ENCODE measurements at regions not wholly inside any gene's neighbourhood (a gene's known extent, or its start where the extent isn't known, plus 50 kb on each side); places are given as distances from the start of the nearest gene placed in this dataset.

DNA sequence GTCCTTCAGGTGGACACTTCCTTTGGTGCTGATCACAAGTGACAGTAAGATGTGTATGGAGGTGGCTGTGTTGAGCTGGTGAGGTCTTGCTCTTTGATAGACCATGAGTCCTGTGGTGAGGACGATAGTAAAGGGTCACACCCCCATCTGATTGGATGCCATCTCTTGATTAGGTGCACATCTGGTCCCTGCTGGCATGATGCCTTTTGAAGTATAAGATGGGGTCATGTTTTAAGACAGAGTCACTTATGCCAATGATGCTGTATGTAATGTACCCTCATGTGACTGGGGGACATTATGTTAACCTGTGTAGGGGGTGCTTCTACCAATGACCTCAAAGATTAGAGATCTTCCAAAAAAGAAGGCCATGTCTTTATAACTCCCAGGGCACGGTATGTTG lies 644.6 kb downstream of the ACTR3B start (continued):
- TF ChIP-seq, protein P1, sequence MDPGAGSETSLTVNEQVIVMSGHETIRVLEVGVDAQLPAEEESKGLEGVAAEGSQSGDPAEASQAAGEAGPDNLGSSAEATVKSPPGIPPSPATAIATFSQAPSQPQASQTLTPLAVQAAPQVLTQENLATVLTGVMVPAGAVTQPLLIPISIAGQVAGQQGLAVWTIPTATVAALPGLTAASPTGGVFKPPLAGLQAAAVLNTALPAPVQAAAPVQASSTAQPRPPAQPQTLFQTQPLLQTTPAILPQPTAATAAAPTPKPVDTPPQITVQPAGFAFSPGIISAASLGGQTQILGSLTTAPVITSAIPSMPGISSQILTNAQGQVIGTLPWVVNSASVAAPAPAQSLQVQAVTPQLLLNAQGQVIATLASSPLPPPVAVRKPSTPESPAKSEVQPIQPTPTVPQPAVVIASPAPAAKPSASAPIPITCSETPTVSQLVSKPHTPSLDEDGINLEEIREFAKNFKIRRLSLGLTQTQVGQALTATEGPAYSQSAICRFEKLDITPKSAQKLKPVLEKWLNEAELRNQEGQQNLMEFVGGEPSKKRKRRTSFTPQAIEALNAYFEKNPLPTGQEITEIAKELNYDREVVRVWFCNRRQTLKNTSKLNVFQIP (CRISPR knock-in tag; IDR thresholded peaks at IDR 0.05; ENCODE audit: borderline replicate concordance, low read depth): no peak
- no peak for TF ChIP-seq CSDC2 (CRISPR knock-in tag; IDR thresholded peaks at IDR 0.05)
- TF ChIP-seq ZNF70 (CRISPR knock-in tag; IDR thresholded peaks at IDR 0.05): no peak
- TF ChIP-seq SNAI2 (CRISPR knock-in tag; IDR thresholded peaks at IDR 0.05): no peak
- TF ChIP-seq, protein P2, sequence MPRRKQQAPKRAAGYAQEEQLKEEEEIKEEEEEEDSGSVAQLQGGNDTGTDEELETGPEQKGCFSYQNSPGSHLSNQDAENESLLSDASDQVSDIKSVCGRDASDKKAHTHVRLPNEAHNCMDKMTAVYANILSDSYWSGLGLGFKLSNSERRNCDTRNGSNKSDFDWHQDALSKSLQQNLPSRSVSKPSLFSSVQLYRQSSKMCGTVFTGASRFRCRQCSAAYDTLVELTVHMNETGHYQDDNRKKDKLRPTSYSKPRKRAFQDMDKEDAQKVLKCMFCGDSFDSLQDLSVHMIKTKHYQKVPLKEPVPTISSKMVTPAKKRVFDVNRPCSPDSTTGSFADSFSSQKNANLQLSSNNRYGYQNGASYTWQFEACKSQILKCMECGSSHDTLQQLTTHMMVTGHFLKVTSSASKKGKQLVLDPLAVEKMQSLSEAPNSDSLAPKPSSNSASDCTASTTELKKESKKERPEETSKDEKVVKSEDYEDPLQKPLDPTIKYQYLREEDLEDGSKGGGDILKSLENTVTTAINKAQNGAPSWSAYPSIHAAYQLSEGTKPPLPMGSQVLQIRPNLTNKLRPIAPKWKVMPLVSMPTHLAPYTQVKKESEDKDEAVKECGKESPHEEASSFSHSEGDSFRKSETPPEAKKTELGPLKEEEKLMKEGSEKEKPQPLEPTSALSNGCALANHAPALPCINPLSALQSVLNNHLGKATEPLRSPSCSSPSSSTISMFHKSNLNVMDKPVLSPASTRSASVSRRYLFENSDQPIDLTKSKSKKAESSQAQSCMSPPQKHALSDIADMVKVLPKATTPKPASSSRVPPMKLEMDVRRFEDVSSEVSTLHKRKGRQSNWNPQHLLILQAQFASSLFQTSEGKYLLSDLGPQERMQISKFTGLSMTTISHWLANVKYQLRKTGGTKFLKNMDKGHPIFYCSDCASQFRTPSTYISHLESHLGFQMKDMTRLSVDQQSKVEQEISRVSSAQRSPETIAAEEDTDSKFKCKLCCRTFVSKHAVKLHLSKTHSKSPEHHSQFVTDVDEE (CRISPR knock-in tag; IDR thresholded peaks at IDR 0.05): no peak
- TF ChIP-seq ZNF8 (CRISPR knock-in tag; IDR thresholded peaks at IDR 0.05): no peak

DNA sequence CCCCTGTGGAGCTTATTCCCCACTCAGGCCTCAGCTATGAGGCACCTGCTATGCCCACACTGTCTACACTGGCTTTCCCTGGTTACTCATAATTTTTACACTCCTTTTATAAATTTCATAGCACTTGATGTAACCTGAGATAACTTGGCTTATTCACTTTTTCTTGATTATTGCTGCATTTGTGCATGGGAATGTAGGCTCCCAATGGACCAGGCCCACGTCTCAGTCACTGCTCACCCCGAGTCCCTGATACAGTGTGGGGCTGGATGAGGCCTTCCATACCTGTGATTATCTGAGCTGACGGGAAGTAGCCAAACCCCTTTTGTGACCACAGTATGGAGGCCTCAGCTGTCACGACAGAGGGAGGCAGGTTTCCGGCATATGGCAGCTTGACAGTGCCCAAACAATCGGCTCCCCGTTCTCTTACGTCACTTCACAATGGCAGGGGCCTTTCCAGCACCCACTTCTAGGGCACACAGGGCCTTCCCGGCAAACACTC lies 645.3 kb downstream of the ACTR3B start:
- no peak for TF ChIP-seq BACH2 (CRISPR knock-in tag; IDR thresholded peaks at IDR 0.05; ENCODE audit: borderline replicate concordance)
- TF ChIP-seq, protein P2 (CRISPR knock-in tag; IDR thresholded peaks at IDR 0.05): no peak
- no peak for TF ChIP-seq CSDC2 (CRISPR knock-in tag; IDR thresholded peaks at IDR 0.05)
- TF ChIP-seq, protein P3, sequence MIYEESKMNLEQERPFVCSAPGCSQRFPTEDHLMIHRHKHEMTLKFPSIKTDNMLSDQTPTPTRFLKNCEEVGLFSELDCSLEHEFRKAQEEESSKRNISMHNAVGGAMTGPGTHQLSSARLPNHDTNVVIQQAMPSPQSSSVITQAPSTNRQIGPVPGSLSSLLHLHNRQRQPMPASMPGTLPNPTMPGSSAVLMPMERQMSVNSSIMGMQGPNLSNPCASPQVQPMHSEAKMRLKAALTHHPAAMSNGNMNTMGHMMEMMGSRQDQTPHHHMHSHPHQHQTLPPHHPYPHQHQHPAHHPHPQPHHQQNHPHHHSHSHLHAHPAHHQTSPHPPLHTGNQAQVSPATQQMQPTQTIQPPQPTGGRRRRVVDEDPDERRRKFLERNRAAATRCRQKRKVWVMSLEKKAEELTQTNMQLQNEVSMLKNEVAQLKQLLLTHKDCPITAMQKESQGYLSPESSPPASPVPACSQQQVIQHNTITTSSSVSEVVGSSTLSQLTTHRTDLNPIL (CRISPR knock-in tag; IDR thresholded peaks at IDR 0.05; ENCODE audit: low read depth): no peak
- TF ChIP-seq, protein P1 (CRISPR knock-in tag; IDR thresholded peaks at IDR 0.05; ENCODE audit: borderline replicate concordance, low read depth): no peak
- no peak for TF ChIP-seq TCF4 (CRISPR knock-in tag; IDR thresholded peaks at IDR 0.05; ENCODE audit: borderline replicate concordance)
- TF ChIP-seq ESRRG (CRISPR knock-in tag; IDR thresholded peaks at IDR 0.05): no peak
- no peak for TF ChIP-seq RARB (CRISPR knock-in tag; IDR thresholded peaks at IDR 0.05)
- TF ChIP-seq, protein P4, sequence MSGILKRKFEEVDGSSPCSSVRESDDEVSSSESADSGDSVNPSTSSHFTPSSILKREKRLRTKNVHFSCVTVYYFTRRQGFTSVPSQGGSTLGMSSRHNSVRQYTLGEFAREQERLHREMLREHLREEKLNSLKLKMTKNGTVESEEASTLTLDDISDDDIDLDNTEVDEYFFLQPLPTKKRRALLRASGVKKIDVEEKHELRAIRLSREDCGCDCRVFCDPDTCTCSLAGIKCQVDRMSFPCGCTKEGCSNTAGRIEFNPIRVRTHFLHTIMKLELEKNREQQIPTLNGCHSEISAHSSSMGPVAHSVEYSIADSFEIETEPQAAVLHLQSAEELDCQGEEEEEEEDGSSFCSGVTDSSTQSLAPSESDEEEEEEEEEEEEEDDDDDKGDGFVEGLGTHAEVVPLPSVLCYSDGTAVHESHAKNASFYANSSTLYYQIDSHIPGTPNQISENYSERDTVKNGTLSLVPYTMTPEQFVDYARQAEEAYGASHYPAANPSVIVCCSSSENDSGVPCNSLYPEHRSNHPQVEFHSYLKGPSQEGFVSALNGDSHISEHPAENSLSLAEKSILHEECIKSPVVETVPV (CRISPR knock-in tag; IDR thresholded peaks at IDR 0.05): no peak
- no peak for TF ChIP-seq OSR1 (CRISPR knock-in tag; IDR thresholded peaks at IDR 0.05)
- TF ChIP-seq, protein P5, sequence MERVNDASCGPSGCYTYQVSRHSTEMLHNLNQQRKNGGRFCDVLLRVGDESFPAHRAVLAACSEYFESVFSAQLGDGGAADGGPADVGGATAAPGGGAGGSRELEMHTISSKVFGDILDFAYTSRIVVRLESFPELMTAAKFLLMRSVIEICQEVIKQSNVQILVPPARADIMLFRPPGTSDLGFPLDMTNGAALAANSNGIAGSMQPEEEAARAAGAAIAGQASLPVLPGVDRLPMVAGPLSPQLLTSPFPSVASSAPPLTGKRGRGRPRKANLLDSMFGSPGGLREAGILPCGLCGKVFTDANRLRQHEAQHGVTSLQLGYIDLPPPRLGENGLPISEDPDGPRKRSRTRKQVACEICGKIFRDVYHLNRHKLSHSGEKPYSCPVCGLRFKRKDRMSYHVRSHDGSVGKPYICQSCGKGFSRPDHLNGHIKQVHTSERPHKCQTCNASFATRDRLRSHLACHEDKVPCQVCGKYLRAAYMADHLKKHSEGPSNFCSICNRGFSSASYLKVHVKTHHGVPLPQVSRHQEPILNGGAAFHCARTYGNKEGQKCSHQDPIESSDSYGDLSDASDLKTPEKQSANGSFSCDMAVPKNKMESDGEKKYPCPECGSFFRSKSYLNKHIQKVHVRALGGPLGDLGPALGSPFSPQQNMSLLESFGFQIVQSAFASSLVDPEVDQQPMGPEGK (CRISPR knock-in tag; IDR thresholded peaks at IDR 0.05; ENCODE audit: borderline replicate concordance): no peak
- TF ChIP-seq GLIS3 (CRISPR knock-in tag; IDR thresholded peaks at IDR 0.05): no peak
- no peak for TF ChIP-seq ZFP30 (CRISPR knock-in tag; IDR thresholded peaks at IDR 0.05)
- TF ChIP-seq ARNTL (CRISPR knock-in tag; IDR thresholded peaks at IDR 0.05; ENCODE audit: borderline replicate concordance, low read depth): no peak
- TF ChIP-seq ZNF565 (CRISPR knock-in tag; conservative IDR thresholded peaks at IDR 0.05; ENCODE audit: low read depth): no peak
- TF ChIP-seq ZC3H10 (CRISPR knock-in tag; IDR thresholded peaks at IDR 0.05): no peak
- no peak for ATAC-seq

All from SK-N-SH treated with all-trans-retinoic acid at 6 μM for 48 hours (cell line).